Right atrium auricular region (tissue), 2 donors: ENCODE measurements at regions not wholly inside any gene's neighbourhood (a gene's known extent, or its start where the extent isn't known, plus 50 kb on each side); places are given as distances from the start of the nearest gene placed in this dataset.

ENCODE experiments used
- DNase-seq: peaks from one replicate; pipeline ENCODE4 v3.0.0-alpha.2; 2019; ENCODE audit warnings: low spot score
- H3K27ac ChIP-seq, 2 donors: fragments of 200-600 bp; sonication (generic); 1 replicate in 1 of 2; 2 replicates in 1 of 2; pipeline ENCODE4 v1.5.1; 2016 to 2019
- H3K27me3 ChIP-seq, 2 donors: fragments of 200-600 bp; sonication (generic); one replicate each; pipeline versions ENCODE4 v1.5.1 to v1.6.0; 2017 to 2019
- H3K36me3 ChIP-seq: fragments of 200-600 bp; sonication (generic); one replicate; pipeline ENCODE4 v1.5.1; 2016
- H3K4me1 ChIP-seq, 2 donors: fragments of 200-600 bp; sonication (generic); one replicate each; pipeline versions ENCODE4 v1.5.1 to v1.6.0; 2017 to 2019
- H3K4me3 ChIP-seq, 2 donors: fragments of 200-600 bp; sonication (generic); 1 replicate in 1 of 2; 2 replicates in 1 of 2; pipeline ENCODE4 v1.5.1; 2017 to 2019; ENCODE audit warnings: mild to moderate bottlenecking in 1 of 2, moderate library complexity in 1 of 2
- H3K9me3 ChIP-seq, 2 donors: fragments of 200-600 bp; sonication (generic); one replicate each; pipeline ENCODE4 v1.5.1; 2019
- CTCF ChIP-seq, 2 donors: fragments of 200-600 bp; sonication (generic); IDR thresholded peaks; one replicate each; pipeline ENCODE4 v1.5.1; 2019; ENCODE audit warnings: antibody characterized with exemption in 2 of 2

- peaks cover 0 to 4% of the 10 kb centered on the region in 2 donors for H3K9me3 ChIP-seq
- H3K4me1 ChIP-seq: peaks cover 0 to 9% of the 10 kb centered on the region in 2 donors
- H3K27me3 ChIP-seq: no peaks in the 10 kb centered on the region
- no peaks in the 10 kb centered on the region for H3K36me3 ChIP-seq
- H3K27ac ChIP-seq: no peak overlapping the region
- TF ChIP-seq CTCF (IDR thresholded peaks at IDR 0.05): no peak
- DNase-seq: no peak
- H3K4me3 ChIP-seq: no peak overlapping the region
Observed at GRCh38 chr2:67663776-67664175, 266.6 kb downstream of the ETAA1 start.

DNA sequence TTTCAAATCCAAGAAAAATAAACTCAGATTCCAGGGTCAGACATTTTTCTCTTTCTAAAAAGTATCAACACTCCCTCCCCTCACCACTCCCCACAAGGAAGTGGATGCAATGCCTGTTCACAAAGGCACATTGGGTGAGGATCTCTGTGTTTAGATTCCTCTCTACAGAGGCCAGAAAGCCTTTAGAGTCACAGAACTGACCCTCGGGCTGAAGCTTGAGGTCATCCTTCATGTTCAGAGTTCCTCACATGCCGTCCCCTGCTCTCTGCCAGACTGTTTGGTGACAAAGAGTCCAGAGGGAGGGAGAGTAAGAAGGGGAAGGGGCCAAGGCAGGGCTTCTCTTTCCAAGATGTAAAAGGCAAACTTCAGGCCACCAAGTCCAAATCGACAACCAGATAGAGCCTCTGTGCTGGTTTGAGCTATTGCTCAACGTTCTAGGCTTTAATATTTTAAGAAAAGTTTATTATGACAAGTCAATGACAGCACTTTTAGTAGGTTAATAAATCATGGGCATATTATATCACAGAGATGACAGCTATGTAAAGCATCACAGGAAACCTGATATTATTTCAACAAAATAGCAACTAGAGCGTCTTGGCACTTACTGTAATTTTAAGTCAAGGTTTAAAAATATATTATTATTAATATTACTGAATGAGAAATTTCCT lies 269.4 kb downstream of the ETAA1 start:
- peak overlapping the region in 1 of 2 donors; percentile 69 for H3K27ac ChIP-seq
- H3K27me3 ChIP-seq: no peaks in the 10 kb centered on the region
- no peak overlapping the region for H3K4me3 ChIP-seq
- H3K9me3 ChIP-seq: no peaks in the 10 kb centered on the region
- H3K4me1 ChIP-seq: peaks cover 0 to 9% of the 10 kb centered on the region in 2 donors
- DNase-seq: no peak
- no peaks in the 10 kb centered on the region for H3K36me3 ChIP-seq
- TF ChIP-seq CTCF (IDR thresholded peaks at IDR 0.05): no peak

- no peaks in the 10 kb centered on the region for H3K27me3 ChIP-seq
- H3K4me1 ChIP-seq: peaks cover 0 to 9% of the 10 kb centered on the region in 2 donors
- no peak overlapping the region for H3K4me3 ChIP-seq
- H3K36me3 ChIP-seq: no peaks in the 10 kb centered on the region
- H3K9me3 ChIP-seq: no peaks in the 10 kb centered on the region
- no peak for TF ChIP-seq CTCF (IDR thresholded peaks at IDR 0.05)
- no peak for DNase-seq
- H3K27ac ChIP-seq: peak overlapping the region in 1 of 2 donors; percentile 69
Observed at GRCh38 chr2:67667054-67667908, 270.1 kb downstream of the ETAA1 start.

DNA sequence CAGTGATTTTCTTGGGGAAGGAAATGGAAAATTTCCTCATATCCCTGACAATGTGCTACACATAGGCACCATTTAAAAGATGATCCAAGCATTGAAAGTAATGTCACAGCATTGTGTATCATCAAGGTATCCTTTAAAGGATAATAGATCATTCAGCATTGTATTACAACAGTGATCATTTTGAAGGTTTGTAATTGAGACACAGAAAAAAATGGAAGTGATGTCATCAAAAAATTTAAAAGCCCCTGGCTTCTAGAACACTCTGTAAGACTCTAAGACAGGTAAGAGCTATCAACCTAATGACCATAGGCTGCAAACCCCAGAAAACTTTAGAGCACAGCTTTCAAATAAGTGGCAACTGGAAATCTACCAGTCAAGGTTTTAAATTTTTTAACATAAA lies 271.4 kb downstream of the ETAA1 start:
- no peak for DNase-seq
- Histone ChIP-seq H3K27me3 (no peaks in the 10 kb centered on the region), H3K4me1 (peaks cover 0 to 9% of the 10 kb centered on the region in 2 donors), H3K4me3 (no peak overlapping the region), H3K27ac (no peak overlapping the region), H3K36me3 (no peaks in the 10 kb centered on the region), H3K9me3 (no peaks in the 10 kb centered on the region)
- TF ChIP-seq CTCF (IDR thresholded peaks at IDR 0.05): no peak

DNA sequence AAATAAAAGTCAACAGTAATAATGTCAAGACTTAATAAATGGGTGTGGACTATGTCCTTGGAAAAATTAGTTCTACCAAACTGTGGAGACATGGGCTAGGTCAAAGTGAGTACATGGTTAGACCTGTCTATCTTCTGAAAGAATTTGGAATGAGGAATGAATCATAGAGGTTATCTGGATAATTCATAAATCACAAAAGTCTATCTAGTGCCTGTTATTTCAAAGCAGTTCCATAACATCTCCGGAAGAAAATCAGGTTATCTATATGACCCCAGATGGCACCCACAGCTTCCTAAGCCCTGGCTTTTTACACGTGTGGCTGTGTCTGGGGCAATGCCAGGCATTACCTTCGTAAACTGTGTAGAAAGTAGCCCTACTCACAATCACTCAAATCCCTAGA lies 272.0 kb downstream of the ETAA1 start:
- peaks cover 0 to 15% of the 10 kb centered on the region in 2 donors for H3K4me1 ChIP-seq
- H3K27ac ChIP-seq: peak overlapping the region in 1 of 2 donors; percentile 65
- H3K4me3 ChIP-seq: no peak overlapping the region
- no peak for TF ChIP-seq CTCF (IDR thresholded peaks at IDR 0.05)
- DNase-seq: no peak
- H3K27me3 ChIP-seq: no peaks in the 10 kb centered on the region
- no peaks in the 10 kb centered on the region for H3K9me3 ChIP-seq
- no peaks in the 10 kb centered on the region for H3K36me3 ChIP-seq
